CD4-positive, alpha-beta T cell treated with Interleukin-2 at 100 ng/mL for 4 hours (primary cell): ENCODE measurements at regions not wholly inside any gene's neighbourhood (a gene's known extent, or its start where the extent isn't known, plus 50 kb on each side); places are given as distances from the start of the nearest gene placed in this dataset.

Experiments used
- DNase-seq: peaks from one replicate; pipeline ENCODE4 v3.0.0-alpha.2; 2020; ENCODE audit warnings: low spot score

DNA sequence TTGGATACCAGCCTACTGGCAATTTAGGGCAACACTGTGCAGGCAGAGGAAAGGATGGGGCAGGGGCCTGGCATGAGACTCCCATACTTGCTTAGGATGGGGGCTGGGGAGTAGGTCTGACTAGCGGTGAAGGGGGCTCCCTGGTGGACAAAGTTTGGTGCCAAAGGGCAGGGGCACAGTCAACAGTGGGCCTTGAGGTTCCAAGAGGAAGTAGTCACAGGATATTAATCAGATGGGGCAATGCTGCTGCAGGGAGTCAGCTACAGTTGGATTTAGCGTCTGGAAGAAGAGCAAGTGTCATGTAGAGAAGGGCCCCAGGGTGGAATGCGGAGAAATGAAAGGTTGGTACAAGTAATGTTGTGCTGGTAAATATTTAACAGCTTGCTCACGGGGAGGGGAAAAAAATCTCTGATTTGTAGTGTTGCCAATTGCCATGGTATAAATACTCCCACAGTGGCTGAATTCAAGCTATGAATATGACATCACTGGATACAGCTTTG, 139.4 kb downstream of the PJA1 start:
- no peak for DNase-seq

DNA sequence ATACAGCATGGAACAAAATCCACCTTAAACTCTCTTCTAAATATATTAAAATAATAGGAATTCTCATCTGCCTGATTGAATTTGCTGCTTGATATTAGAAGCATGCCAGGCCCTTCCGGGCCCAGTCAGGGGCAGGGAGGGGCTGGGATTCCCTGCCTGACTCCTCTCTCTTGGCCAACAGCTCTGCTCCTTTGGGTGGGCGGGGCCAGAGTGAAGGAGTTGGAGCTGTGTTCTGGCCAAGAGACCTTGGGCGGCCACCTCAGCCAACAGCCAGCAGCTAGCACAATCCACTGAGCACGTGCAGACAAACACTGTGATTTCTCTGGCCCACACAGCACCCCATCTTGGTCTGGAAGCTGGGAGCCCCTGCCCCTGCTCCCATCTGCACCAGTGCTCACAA, 140.3 kb downstream of the PJA1 start:
- DNase-seq: no peak

DNA sequence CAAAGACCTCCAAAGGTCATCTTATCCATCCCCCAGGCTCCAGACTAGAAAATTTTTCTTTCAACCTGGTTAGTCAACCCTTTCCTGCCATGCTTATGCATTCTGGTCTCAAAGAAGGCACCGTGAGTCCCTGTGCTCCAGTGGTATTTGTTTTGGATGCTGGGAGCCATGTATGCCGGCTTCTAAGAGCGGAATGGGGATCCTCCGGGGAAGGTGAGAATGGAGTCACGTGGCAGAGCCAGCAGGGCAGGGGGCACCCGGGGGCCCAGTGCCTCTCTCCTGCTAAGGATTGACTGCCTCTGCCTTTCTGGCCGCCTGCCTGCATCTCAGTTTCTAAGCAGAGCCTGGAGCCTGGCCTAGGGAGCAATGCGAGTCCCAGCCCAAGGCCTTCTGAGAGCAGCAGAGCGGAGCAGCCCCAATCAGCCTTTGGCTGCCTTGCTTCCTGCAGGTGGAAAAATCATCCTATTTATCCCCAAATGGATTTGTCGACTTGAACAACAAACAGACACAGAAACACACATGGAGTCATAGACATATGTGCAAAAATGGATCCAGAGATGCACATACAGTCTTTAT, 141.0 kb downstream of the PJA1 start:
- no peak for DNase-seq

DNA sequence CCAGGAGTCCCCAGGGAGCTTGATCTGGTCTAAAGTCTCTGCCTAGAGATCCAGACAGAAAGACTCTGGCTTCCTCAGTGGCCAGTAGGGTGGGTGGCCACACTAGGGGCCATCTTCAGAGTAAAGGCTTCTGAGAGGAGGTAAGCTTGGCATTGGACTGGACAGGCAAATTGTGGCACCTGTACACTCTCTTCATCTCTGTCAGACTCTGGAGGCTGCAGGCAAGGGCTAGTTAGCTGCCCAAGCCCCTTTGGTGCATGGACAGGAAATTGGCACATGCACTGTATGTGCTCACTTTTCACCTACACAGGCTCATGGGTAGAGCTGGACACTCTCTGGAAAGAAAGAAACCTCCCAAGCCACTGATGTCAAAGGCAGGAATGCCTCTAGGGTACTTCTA, 142.8 kb downstream of the PJA1 start:
- DNase-seq: no peak

DNA sequence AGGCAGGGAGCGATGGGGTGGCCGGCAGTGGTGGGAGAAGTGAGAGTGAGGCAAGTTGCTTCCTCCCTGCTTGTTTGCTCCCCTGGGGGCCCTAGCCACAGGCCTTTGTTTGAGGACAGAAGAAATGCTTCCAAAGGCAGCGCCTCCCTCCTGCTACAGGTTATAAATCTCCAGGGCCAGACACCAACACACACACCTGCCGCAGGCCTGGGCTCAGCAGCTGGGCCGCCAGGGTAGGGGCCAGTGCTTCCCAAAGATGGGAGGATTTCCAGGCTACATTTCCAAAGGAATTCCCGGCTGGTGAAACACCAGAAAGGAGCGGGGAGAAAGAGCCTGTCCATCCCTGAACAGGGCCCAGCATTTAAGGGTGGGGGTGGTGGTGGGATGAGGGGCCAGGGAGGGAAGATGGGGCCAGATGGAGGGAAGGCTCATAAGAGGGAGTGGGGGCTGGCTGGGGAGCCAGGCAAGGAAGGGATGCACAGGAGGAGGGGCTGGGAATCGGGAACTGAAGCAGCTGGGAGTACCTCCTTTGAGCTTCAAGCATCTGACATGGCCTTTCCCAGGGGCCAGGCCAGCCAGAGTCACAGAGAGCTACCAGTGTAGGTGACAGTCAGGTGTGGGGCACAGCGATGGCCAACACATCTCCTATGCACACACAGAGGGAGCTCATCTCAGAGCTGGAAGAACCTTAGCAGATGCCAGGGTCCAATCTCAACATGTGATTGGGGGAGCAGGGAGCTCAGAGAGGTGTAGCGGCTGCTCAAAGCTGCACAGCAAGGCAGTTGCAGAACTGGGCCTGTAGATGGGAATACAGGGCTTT, 143.9 kb downstream of the PJA1 start:
- no peak for DNase-seq

DNA sequence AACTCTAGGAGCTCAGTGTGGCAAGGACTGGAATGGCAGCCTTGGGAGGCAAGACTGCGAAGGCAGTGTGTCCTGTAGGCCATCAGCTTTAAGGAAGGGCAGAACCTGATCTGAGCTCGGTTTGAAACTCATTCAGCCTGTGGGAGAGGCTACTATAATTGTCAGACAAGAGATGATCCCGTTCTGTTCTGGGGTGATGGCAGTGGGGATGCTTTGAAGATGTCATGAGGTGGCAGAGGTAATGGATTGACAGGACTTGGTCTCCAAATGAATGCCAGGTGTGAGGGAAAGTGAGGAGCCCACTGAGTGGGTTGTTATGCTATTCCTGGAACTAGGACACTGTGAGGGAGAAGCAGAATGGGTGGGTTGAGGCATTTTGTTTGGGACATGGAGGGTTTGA, 144.9 kb downstream of the PJA1 start:
- no peak for DNase-seq

DNA sequence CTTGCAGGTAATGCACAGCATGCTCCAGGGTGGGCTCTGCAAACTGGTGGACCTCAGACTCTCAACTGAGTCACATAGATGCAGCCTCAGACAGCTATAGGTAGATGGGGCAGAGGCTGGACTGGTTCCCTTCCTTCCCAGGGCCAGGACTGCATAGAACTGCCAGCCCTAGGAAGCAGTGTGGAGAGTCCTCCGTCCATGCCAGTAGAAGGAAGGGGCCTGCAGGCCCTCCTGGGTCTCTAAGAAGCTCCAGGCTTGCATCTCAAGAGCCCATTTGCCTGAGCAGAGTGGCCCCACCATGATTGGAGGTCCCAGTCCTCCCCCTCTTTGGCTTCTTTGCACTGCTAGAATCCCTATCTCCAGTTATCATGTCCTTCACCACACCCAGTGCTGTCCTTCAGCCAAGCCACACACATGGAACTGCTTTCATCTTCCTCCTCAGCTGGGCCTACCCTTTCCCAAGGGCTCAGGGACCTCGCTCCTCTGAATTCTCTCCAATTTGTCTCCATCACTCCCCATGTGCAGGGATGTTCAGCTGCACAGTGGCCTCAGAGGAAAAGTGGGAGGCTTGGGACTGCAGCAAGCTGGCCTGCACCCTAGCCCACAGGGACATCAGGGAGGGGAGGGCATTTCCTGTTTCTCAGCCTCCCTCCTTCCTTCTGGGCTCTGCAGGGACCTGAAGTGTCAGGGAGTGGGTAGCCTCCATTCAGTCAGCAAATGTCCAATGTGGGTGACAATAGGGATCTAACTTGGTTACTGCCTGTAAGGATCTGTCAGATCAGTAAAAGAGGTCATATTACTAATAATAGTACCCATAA, 146.0 kb downstream of the PJA1 start:
- DNase-seq: no peak

DNA sequence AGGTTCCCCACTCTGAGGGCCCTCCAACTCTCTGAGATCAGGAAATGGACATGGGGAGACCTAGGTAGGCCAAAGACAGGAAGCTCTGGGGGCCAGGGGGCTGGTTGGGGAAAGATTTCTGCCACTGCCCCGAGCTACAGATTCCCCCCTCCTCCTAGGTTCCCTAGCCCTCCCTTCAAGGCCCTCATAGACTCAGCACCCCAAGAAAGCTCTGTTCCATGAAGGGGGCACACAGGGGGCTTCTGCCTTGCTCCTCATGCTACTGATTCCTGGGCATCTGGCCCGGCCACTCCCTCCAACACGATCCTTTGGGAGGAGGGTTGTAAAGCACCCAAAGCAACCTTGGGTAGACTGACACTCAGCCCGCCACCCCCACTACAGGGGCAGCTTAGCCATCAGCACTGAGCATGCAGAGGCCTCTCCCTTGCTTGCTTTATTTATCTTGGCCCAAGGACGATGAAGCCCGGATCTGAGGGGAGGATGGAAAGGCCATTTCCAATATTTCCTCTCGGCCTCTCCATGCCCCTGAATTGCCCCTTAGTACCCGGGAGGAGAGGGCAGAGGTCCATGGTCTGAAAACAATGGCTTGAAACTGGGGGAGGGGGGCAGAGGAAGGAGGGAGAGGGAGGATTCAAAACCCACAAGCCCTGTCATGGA, 146.7 kb downstream of the PJA1 start:
- DNase-seq: no peak

DNA sequence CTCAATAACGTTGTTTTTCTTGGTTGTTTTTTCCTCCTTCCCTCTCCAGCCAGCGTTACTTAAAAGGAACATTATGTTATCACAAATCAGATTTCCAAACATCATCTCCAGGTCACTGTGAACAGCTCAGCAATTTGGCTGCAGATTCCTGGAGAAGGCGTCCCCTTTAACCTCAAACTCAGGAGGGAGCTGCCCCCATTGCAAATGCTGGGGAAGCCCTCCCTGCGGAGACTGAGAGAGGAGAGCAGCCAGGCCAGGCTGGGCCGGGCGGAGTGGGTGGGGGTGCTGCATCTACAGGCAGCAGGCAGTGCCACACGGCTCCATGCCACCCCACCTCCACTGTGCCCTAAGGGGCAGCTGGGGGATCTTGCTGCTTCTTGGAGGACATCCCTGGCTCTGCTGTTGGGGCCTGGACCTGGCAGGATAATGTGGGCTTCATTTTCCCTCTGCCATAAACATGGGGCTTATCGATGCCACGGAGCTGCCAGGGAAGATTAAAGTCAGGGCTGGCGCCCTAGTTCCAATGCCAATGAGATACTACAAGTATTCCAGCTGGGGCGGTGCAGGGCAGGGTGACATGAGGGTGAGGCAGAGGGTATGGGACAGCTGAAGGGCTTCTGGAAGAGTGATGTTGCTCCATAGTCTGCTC, 148.8 kb downstream of the PJA1 start:
- DNase-seq: no peak

DNA sequence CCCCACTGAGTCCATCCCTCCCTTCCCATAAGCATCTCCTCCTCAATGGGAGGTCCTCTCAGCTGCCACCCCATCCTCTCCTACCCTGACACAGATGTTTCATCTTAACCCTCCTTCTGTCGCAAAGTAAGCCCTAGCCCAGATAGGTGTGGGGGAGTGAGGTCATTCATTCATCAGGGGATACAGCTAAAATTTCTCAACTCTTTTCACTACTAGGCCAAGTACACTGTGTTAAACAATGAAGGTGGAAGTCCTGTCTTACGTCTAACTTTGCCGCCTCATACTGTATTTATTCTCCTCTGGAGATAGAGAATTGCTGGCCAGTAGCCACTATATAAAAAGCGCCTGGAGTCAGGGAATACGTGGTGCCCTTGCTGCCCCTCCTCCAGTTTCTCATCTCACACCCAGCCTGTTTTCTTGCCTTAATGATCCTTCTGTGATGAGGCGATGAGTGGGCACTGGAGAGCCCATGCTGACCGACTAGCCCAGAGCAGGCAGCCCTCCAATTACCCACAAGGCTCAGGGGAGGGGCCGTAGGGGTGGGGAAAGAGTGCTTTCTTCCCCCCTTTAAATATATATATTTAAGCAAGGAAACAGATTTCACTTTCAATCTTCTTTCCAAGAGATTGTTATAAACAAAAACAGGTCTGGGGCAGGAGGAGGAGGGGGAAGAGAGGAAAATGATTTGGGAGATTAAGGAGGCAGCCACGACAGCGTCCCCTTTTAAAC, 149.5 kb downstream of the PJA1 start:
- no peak for DNase-seq

DNA sequence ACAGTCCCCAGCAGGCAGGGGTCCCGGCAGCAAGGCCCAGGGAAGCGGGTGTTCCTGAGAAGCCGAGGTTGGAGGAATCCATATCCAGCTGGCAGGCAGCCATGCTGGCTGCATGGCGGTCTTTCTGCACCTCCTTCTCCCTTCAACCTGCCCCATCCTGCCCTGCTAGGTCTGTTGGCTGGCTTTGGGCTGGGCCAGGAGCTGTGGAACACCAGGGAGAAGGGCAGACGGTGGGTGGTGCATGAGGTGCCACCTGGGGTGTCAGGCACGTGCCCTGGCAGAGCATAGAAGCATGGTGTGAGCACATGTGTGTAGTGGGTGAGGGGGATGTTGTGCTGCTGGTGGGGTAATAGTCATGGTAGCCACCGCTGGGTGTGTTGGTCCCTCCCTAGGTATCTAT, 150.1 kb downstream of the PJA1 start:
- DNase-seq: no peak

DNA sequence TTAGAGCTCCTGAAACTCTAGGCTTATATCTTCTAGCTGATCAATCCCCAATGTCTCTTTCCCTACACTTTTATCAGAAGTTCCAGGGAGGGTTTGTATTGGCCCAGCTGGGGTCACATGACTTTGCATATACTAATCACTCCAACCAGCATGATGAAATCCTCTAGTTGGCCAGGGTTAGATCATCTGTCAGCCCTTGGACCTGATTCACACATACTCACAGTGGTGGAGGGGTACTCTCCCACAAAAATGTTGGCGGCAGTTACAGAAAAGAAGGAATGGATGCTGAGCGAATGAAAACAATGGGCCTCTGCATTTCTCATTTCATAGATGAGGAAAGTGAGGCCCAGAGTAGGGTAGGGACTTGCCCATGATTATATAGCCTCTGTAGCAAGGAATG, 151.1 kb downstream of the PJA1 start:
- DNase-seq: no peak

DNA sequence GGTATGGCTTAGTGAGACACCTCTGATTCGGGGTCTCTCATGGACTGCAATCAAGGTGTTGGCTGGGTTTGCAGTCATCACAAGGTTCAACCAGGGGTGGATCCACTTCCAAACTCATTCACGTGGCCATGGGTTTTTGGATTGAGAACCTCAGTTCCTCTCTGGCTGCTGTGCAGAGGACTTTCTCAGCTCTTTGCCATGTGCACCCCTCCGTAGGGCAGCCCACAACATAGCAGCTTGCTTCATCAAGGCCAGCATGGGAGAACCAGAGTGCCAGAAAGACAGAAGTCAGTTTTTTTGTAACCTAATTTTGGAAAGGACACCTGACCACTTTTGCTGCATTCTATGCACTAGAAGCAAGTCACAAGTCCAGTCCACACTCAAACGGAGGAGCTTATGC, 154.9 kb downstream of the PJA1 start:
- DNase-seq: no peak

DNA sequence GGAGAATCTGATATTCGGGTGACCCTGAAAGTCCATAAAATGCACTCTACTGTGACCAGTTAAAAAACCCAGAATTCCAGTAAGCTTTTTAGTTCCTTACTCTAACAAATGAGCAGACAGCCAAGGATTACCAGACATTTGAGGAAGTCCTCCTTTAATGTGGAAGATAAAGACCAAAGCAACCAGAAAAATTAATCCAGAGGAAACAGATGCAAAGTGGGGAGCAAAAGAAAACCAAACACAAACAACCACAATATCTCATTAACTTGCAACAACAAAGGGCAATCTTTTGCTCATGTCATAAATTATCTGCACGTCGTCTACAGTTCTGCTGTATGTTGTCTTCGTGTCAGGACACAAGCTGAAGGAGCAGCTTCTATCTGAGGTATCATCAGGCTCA, 164.4 kb downstream of the PJA1 start:
- no peak for DNase-seq

DNA sequence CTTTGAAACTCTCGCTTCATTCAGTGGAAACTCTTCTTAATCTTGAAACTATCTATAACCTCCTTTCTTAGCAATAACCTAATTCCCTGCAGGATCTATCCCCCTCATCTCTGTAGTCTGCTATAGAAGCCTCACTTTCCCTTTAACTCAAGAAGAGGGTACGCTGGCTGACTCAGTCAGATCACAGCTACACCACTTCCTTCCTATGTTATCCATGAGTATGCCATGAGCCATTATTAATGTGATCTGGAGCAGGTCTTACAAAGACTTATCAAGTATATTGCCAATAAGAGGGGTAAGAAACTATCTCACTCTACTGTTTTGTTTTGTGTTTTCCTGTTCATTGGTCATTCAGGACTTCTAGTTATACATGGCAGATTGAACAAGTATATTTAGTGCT, 165.3 kb downstream of the PJA1 start:
- no peak for DNase-seq

DNA sequence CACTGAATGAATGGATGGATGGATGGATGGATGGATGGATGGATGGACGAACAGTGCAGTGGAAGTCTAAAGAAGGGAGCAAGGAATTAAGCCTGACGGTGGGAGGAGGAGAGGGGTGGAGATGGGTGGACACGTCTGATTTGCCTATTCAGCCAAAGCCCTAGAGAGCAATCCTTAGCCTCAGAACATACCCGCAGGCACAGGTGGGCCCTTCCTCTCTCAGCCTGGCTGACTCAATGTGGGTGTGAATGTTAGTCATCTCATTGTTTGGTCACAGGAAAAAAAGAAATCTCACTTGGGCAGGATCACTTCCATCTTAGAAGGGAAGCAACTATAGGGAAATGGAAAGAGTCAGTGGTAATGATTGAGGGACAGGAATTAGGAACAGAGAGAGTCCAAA, 165.9 kb downstream of the PJA1 start:
- DNase-seq: no peak

DNA sequence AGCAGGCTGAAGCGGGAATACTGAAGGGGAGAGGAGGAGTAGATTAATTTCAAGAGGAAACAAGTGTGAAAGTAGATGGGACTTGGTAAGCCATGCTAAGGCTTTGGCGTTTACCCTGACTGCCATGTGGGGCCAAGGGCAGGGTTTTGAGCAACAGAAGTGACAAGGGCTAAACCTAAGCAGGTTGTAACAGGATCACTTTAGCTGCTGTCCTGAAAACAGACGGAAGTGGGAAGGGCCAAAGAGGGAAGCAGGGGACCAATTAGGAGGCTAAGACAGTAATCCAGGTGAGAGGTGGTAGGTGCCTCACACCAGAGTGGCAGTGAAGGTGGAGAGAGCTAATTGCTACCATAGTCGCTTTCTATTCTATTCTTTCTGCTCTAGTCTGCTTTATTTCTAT, 166.5 kb downstream of the PJA1 start:
- DNase-seq: no peak

DNA sequence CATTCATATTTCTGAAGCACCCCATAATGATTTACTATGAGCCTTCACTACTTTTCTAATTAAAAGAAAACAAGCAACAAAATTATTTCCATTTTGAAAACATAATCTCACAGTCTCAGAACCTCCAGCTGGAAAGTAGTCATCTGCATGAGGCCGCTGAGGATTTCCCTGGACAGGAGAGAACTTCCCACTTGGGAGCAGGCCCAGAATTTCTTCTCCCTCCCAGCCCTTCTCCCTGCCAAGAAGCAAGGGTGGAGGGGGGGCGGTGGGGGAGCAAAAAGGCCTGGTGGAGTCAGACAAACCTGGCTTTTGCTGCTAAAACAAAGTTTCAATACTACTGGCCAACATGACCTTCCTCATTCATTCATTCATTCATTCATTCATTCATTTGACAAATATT, 167.3 kb downstream of the PJA1 start:
- DNase-seq: no peak

DNA sequence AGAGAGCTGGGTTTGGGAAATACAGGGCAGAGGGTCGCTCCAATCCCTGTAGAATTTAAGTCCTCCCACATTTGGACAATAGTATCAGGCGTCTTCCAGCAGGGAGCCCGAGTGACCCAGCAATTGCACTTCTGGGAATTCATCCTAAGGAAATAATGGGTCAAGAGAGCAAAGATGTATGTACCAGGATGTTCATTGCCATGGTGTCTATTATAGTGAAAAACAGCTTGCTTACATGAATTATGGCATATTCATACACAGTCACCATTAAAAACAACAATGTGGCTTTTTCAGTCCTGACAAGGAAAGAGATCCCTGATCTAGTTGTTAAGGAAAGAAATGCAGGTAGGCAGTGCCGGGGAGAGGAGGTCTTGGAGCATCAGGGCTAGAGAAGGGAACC, 167.7 kb downstream of the PJA1 start:
- no peak for DNase-seq

DNA sequence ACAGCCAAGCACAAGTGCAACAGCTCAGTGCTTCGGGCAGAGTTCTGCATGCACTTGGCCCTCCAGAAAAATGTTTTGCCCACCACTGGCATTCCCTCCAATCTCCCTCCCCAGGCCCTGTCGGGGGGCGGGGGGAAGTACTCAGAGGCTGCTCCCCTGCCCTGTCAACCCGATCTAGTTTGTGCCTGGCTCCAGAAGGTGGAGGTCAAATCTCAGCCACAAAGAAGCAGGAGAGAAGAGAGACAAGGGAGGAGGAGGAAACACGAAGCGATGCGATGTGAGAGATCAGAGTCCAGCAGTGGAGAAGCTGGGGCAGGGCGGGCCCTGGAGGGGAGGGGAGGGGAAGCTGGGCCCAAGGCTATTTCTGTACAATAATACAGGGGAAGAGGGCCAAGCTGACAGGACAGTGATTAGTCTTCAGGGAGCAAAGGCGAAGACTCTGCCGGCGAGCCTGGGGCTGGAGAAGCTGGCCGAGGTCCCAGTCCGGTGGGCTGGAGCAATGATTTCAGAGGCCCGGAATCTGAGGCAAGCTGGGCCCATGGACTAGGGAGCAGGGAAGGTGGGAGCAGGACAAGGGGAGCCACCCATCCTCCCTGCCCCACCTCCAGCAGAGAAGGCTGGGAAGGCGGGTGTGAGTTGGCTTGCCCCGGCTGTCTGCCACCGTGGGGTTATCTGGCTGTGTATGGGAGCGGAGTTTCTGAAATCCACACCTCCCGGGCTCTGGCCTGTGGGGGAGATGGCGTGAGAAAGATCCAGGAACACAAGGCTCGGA, 167.1 kb downstream of the EFNB1 start:
- no peak for DNase-seq

DNA sequence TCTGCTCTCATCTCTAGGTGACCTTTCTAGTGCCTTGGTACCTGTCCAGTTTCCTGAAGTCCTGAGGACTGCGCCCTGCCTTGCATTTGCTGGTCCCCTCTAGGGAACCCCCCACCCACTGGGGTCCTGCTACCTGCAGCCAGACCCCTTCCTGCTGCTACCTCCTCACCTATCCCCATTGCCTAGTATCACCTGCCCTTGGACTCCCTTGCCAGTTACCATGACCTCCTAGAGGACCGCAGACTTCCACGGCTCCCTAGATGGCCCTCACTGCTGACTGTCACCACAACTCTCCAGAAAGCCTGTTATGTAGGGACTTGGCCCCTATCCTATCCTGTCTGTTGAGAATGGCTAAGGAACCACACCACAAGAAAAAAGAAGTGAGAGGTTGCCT, 166.6 kb downstream of the EFNB1 start:
- no peak for DNase-seq
